ENCODE measurements at regions not wholly inside any gene's neighbourhood (a gene's known extent, or its start where the extent isn't known, plus 50 kb on each side); places are given as distances from the start of the nearest gene placed in this dataset.

DNA sequence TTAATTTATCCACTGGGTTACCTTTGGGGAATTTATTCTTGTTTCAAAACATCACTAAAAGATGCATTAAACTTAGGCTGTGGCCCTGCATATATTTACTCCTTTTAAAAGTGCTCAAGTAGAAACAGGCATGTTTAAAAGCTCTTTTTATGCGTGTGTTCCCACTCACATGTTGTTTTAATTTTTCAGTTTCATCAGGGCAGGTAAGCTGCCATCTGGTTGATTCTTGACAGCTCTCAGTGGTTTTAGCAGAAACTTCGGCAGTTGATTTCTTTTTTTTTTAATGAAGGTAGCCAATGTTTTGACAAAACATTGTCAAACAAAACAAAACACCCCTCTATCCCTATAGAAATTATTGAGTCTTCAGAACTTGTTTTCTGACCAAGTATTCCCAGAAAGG is 89.6 kb upstream of the LGR5 start:
- TF ChIP-seq, protein P1, sequence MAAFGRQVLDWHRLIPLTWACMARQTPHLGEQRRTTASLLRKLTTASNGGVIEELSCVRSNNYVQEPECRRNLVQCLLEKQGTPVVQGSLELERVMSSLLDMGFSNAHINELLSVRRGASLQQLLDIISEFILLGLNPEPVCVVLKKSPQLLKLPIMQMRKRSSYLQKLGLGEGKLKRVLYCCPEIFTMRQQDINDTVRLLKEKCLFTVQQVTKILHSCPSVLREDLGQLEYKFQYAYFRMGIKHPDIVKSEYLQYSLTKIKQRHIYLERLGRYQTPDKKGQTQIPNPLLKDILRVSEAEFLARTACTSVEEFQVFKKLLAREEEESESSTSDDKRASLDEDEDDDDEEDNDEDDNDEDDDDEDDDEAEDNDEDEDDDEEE (CRISPR knock-in tag; IDR thresholded peaks at IDR 0.05): no peak
- TF ChIP-seq TAF15 (IDR thresholded peaks at IDR 0.05; ENCODE audit: low read depth, low read length, poor library complexity, severe bottlenecking) (no peak), CHD4 (IDR thresholded peaks at IDR 0.05; ENCODE audit: borderline replicate concordance, low read length) (no peak)
- TF ChIP-seq, protein P2, sequence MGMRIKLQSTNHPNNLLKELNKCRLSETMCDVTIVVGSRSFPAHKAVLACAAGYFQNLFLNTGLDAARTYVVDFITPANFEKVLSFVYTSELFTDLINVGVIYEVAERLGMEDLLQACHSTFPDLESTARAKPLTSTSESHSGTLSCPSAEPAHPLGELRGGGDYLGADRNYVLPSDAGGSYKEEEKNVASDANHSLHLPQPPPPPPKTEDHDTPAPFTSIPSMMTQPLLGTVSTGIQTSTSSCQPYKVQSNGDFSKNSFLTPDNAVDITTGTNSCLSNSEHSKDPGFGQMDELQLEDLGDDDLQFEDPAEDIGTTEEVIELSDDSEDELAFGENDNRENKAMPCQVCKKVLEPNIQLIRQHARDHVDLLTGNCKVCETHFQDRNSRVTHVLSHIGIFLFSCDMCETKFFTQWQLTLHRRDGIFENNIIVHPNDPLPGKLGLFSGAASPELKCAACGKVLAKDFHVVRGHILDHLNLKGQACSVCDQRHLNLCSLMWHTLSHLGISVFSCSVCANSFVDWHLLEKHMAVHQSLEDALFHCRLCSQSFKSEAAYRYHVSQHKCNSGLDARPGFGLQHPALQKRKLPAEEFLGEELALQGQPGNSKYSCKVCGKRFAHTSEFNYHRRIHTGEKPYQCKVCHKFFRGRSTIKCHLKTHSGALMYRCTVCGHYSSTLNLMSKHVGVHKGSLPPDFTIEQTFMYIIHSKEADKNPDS (CRISPR knock-in tag; IDR thresholded peaks at IDR 0.05): no peak
- ATAC-seq (no peak), DNase-seq (ENCODE audit: low spot score) (no peak), FAIRE-seq (no peak)
- ChIA-PET POLR2A (no interaction called here), CTCF (ENCODE audit: low intra/inter-chr PET ratio, low total read pairs) (no interaction called here)
- in situ Hi-C loops (cut with HindIII; ENCODE audit: extremely low pct_ligation_motif_present, low pct_unique_long_range_greater_than_20kb) (no loop called here), intact Hi-C loops (cut with micrococcal nuclease; ENCODE audit: unreplicated experiment) (no loop called here)
- Histone ChIP-seq H3K36me3 (replicated peaks in 1 of 2; ENCODE audit: control insufficient read depth in 1 of 2, insufficient read depth in 2 of 2, low read length in 2 of 2) (no peaks in the 10 kb centered on the region), H3K27ac (ENCODE audit: extremely low read length, insufficient read depth, low read length) (no peak overlapping the region), H3K27me3 (ENCODE audit: control insufficient read depth in 1 of 2, insufficient read depth in 2 of 2, low read length in 2 of 2) (no peaks in the 10 kb centered on the region), H4K20me1 (ENCODE audit: insufficient read depth, low read length) (no peaks in the 10 kb centered on the region), H3K9ac (ENCODE audit: insufficient read depth, low read depth, low read length) (no peak overlapping the region), H3K4me3 (replicated peaks in 1 of 3; ENCODE audit: insufficient read depth in 1 of 3, low read depth in 2 of 3, low read length in 3 of 3) (no peak overlapping the region), H3K9me3 (ENCODE audit: low read length) (no peaks in the 10 kb centered on the region), H3K4me1 (ENCODE audit: insufficient read depth, low read length) (no peaks in the 10 kb centered on the region), H3K79me2 (ENCODE audit: insufficient read depth, low read length) (no peaks in the 10 kb centered on the region), H3K4me2 (ENCODE audit: low read depth, low read length) (no peak overlapping the region), H2AFZ (ENCODE audit: low read length) (no peak overlapping the region)
- no TSS peak for BruUV-seq (replicated peaks)
- 16% methylated on average over 2 of the region's 2 CpGs for WGBS (ENCODE audit: low lambda C conversion rate)

DNA sequence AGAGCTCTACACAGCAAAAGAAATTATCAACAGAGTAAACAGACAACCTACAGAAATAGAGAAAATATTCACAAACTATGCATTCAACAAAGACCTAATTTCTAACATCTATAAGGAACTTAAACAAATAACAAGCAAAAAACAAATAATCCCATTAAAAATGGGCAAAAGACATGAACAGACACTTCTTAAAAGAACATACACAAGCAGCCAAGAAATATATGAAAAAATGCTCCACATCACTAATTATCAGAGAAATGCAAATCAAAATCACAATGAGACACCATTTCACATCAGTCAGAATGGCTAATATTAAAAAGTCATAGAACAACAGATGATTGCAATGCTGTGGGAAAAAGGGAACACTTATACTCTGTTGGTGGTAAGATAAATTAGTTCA is 100.7 kb upstream of the LGR5 start:
- FAIRE-seq: no peak
- BruUV-seq (replicated peaks): no TSS peak
- Histone ChIP-seq H3K4me1 (ENCODE audit: insufficient read depth, low read length) (no peaks in the 10 kb centered on the region), H3K79me2 (ENCODE audit: insufficient read depth, low read length) (no peaks in the 10 kb centered on the region), H3K27ac (ENCODE audit: extremely low read length, insufficient read depth, low read length) (no peak overlapping the region), H3K36me3 (replicated peaks in 1 of 2; ENCODE audit: control insufficient read depth in 1 of 2, insufficient read depth in 2 of 2, low read length in 2 of 2) (no peaks in the 10 kb centered on the region), H4K20me1 (ENCODE audit: insufficient read depth, low read length) (no peaks in the 10 kb centered on the region), H2AFZ (ENCODE audit: low read length) (no peak overlapping the region), H3K4me2 (ENCODE audit: low read depth, low read length) (no peak overlapping the region), H3K27me3 (ENCODE audit: control insufficient read depth in 1 of 2, insufficient read depth in 2 of 2, low read length in 2 of 2) (no peaks in the 10 kb centered on the region), H3K9me3 (ENCODE audit: low read length) (no peaks in the 10 kb centered on the region), H3K4me3 (replicated peaks in 1 of 3; ENCODE audit: insufficient read depth in 1 of 3, low read depth in 2 of 3, low read length in 3 of 3) (no peak overlapping the region), H3K9ac (ENCODE audit: insufficient read depth, low read depth, low read length) (no peak overlapping the region)
- intact Hi-C loops (cut with micrococcal nuclease; ENCODE audit: unreplicated experiment): no loop called here
- no peak for ATAC-seq
- DNase-seq (ENCODE audit: low spot score): no peak
- ChIA-PET POLR2A (no interaction called here), CTCF (ENCODE audit: low intra/inter-chr PET ratio, low total read pairs) (no interaction called here)
- in situ Hi-C loops (cut with HindIII; ENCODE audit: extremely low pct_ligation_motif_present, low pct_unique_long_range_greater_than_20kb): no loop called here
- TF ChIP-seq ETV6 (CRISPR knock-in tag; conservative IDR thresholded peaks at IDR 0.05): no peak
- TF ChIP-seq, protein P3, sequence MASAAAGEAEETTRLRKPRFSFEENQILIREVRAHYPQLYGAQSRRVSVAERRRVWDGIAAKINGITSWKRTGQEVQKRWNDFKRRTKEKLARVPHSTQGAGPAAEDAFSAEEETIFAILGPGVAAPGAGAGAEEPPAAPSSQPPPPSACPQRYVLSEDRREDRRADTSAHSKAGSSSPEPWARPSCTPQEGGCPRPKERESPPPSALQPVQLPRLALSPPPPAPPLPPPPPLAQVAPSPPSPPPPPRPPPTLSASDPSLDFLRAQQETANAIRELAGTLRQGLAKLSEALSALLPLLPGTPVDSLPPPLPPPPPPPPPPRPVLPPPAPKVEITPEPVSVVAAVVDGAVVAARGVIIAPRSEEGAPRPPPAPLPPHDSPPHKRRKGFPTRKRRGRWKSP (CRISPR knock-in tag; IDR thresholded peaks at IDR 0.05): no peak
- TF ChIP-seq RFXAP (CRISPR knock-in tag; IDR thresholded peaks at IDR 0.05; ENCODE audit: borderline replicate concordance): no peak
- no peak for TF ChIP-seq RBFOX2 (IDR thresholded peaks at IDR 0.05; ENCODE audit: low read depth, low read length)
- TF ChIP-seq ZFP36 (IDR thresholded peaks at IDR 0.05; ENCODE audit: borderline replicate concordance, low read depth, low read length, partially characterized antibody): no peak
